ENCODE measurements at regions not wholly inside any gene's neighbourhood (a gene's known extent, or its start where the extent isn't known, plus 50 kb on each side); places are given as distances from the start of the nearest gene placed in this dataset.

DNA sequence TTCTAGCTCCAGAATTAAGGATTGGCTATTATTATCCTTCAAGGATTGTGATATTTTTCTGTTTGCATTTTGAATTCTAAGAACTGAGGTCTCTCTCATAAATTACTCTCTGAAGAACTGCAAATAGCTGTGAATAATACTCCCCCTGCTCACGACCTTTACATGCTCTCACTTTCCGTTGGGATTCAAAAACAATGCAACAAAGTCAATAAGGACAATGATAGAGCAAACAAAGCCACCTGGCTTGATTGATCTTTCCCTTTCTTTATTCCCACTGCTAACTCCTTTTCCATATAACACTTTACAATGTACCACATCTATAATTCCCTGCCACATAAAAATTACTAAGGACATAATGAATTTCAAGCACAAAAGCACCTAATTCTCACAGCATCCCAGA lies 523.0 kb upstream of the CA10 start:
- Histone ChIP-seq H2BK5ac (ENCODE audit: low read length) (no peak overlapping the region), H2BK15ac (ENCODE audit: low read length) (no peak overlapping the region), H3K79me1 (ENCODE audit: low read depth, low read length) (no peaks in the 10 kb centered on the region), H3K23ac (ENCODE audit: low read depth, low read length, poor library complexity) (no peak overlapping the region), H3K9me3 (replicated peaks in 1 of 2; ENCODE audit: control insufficient read depth in 2 of 2, insufficient read depth in 1 of 2, low read depth in 1 of 2, low read length in 2 of 2) (peaks cover 0 to 2% of the 10 kb centered on the region in 2 donors), H3K4me1 (ENCODE audit: control insufficient read depth in 2 of 2, insufficient read depth in 1 of 2, low read depth in 1 of 2, low read length in 2 of 2) (no peaks in the 10 kb centered on the region), H3K14ac (ENCODE audit: low read length) (no peak overlapping the region), H3K9ac (ENCODE audit: low read depth, low read length, poor library complexity) (no peak overlapping the region), H2BK120ac (ENCODE audit: low read depth, low read length) (no peak overlapping the region), H2BK12ac (ENCODE audit: low read length) (no peak overlapping the region), H3K18ac (ENCODE audit: low read length) (no peak overlapping the region), H3K4ac (ENCODE audit: low read length) (no peak overlapping the region), H2AK5ac (ENCODE audit: low read depth, low read length) (no peak overlapping the region), H2AFZ (ENCODE audit: low read length) (no peak overlapping the region), H4K91ac (ENCODE audit: low read depth, low read length, poor library complexity) (no peak overlapping the region), H4K8ac (ENCODE audit: low read depth, low read length) (no peak overlapping the region), H3K4me3 (ENCODE audit: low read length in 2 of 2) (no peak overlapping the region), H3K27ac (replicated peaks; ENCODE audit: low read length) (no peak overlapping the region), H3K4me2 (ENCODE audit: insufficient read depth, low read length, poor library complexity, severe bottlenecking) (no peak overlapping the region), H3K27me3 (ENCODE audit: control insufficient read depth in 3 of 3, insufficient read depth in 3 of 3, low read depth in 1 of 3, low read length in 3 of 3) (no peaks in the 10 kb centered on the region), H3K36me3 (replicated peaks in 1 of 2; ENCODE audit: control insufficient read depth in 2 of 2, insufficient read depth in 2 of 2, low read length in 2 of 2) (no peaks in the 10 kb centered on the region)
- no peak for DNase-seq (ENCODE audit: low spot score)
- WGBS, 2 donors (ENCODE audit: extremely low coverage in 2 of 2, insufficient read length in 2 of 2, insufficient replicate concordance in 1 of 2) = no CpG with 5 or more reads among the region's 2 CpGs

DNA sequence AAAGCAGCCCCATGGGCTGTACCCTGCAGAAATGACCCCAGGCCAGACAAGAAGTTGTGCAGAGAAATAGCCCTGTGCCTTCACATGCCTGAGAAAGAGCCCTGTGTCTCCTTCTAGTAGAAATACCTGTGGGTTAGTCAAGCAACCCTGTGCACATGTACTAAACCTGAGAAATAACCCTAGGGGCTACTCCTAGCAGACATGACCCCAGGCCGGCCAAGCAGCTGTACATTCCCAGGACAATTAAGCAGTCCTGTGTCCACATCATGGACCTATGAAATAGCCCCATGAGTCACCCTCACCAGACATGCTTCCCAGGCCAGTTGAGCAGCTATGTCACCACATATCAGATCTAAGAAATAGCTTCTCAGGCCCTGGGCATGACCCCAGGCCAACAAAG lies 519.7 kb upstream of the CA10 start:
- Histone ChIP-seq H3K36me3 (replicated peaks in 1 of 2; ENCODE audit: control insufficient read depth in 2 of 2, insufficient read depth in 2 of 2, low read length in 2 of 2) (no peaks in the 10 kb centered on the region), H3K4me2 (ENCODE audit: insufficient read depth, low read length, poor library complexity, severe bottlenecking) (no peak overlapping the region), H2AFZ (ENCODE audit: low read length) (no peak overlapping the region), H3K18ac (ENCODE audit: low read length) (no peak overlapping the region), H3K4me1 (ENCODE audit: control insufficient read depth in 2 of 2, insufficient read depth in 1 of 2, low read depth in 1 of 2, low read length in 2 of 2) (no peaks in the 10 kb centered on the region), H2AK5ac (ENCODE audit: low read depth, low read length) (no peak overlapping the region), H3K27me3 (ENCODE audit: control insufficient read depth in 3 of 3, insufficient read depth in 3 of 3, low read depth in 1 of 3, low read length in 3 of 3) (no peaks in the 10 kb centered on the region), H4K8ac (ENCODE audit: low read depth, low read length) (no peak overlapping the region), H4K91ac (ENCODE audit: low read depth, low read length, poor library complexity) (no peak overlapping the region), H3K9ac (ENCODE audit: low read depth, low read length, poor library complexity) (no peak overlapping the region), H3K9me3 (replicated peaks in 1 of 2; ENCODE audit: control insufficient read depth in 2 of 2, insufficient read depth in 1 of 2, low read depth in 1 of 2, low read length in 2 of 2) (peaks cover 0 to 2% of the 10 kb centered on the region in 2 donors), H3K4ac (ENCODE audit: low read length) (no peak overlapping the region), H3K27ac (replicated peaks; ENCODE audit: low read length) (no peak overlapping the region), H3K4me3 (ENCODE audit: low read length in 2 of 2) (no peak overlapping the region), H3K79me1 (ENCODE audit: low read depth, low read length) (no peaks in the 10 kb centered on the region), H2BK12ac (ENCODE audit: low read length) (no peak overlapping the region), H2BK5ac (ENCODE audit: low read length) (no peak overlapping the region), H3K23ac (ENCODE audit: low read depth, low read length, poor library complexity) (no peak overlapping the region), H2BK120ac (ENCODE audit: low read depth, low read length) (no peak overlapping the region), H3K14ac (ENCODE audit: low read length) (no peak overlapping the region), H2BK15ac (ENCODE audit: low read length) (no peak overlapping the region)
- WGBS, 2 donors (ENCODE audit: extremely low coverage in 2 of 2, insufficient read length in 2 of 2, insufficient replicate concordance in 1 of 2) = no CpG with 5 or more reads among the region's 1 CpG
- DNase-seq (ENCODE audit: low spot score) = no peak

- H2AFZ ChIP-seq (ENCODE audit: low read length) = no peak overlapping the region
- H3K9me3 ChIP-seq (replicated peaks in 1 of 2; ENCODE audit: control insufficient read depth in 2 of 2, insufficient read depth in 1 of 2, low read depth in 1 of 2, low read length in 2 of 2) = peaks cover 0 to 2% of the 10 kb centered on the region in 2 donors
- no peak overlapping the region for H3K4me3 ChIP-seq (ENCODE audit: low read length in 2 of 2)
- no peak overlapping the region for H2BK120ac ChIP-seq (ENCODE audit: low read depth, low read length)
- DNase-seq (ENCODE audit: low spot score) = no peak
- H4K8ac ChIP-seq (ENCODE audit: low read depth, low read length) = no peak overlapping the region
- no peak overlapping the region for H2BK12ac ChIP-seq (ENCODE audit: low read length)
- no peak overlapping the region for H3K18ac ChIP-seq (ENCODE audit: low read length)
- no peak overlapping the region for H3K23ac ChIP-seq (ENCODE audit: low read depth, low read length, poor library complexity)
- no peak overlapping the region for H3K4ac ChIP-seq (ENCODE audit: low read length)
- H2BK5ac ChIP-seq (ENCODE audit: low read length) = no peak overlapping the region
- H3K79me1 ChIP-seq (ENCODE audit: low read depth, low read length) = no peaks in the 10 kb centered on the region
- H3K4me2 ChIP-seq (ENCODE audit: insufficient read depth, low read length, poor library complexity, severe bottlenecking) = no peak overlapping the region
- no CpG with 5 or more reads among the region's 4 CpGs for WGBS, 2 donors (ENCODE audit: extremely low coverage in 2 of 2, insufficient read length in 2 of 2, insufficient replicate concordance in 1 of 2)
- no peaks in the 10 kb centered on the region for H3K27me3 ChIP-seq (ENCODE audit: control insufficient read depth in 3 of 3, insufficient read depth in 3 of 3, low read depth in 1 of 3, low read length in 3 of 3)
- no peak overlapping the region for H2BK15ac ChIP-seq (ENCODE audit: low read length)
- no peak overlapping the region for H4K91ac ChIP-seq (ENCODE audit: low read depth, low read length, poor library complexity)
- no peak overlapping the region for H3K27ac ChIP-seq (replicated peaks; ENCODE audit: low read length)
- H3K14ac ChIP-seq (ENCODE audit: low read length) = no peak overlapping the region
- H3K9ac ChIP-seq (ENCODE audit: low read depth, low read length, poor library complexity) = no peak overlapping the region
- H2AK5ac ChIP-seq (ENCODE audit: low read depth, low read length) = no peak overlapping the region
- H3K4me1 ChIP-seq (ENCODE audit: control insufficient read depth in 2 of 2, insufficient read depth in 1 of 2, low read depth in 1 of 2, low read length in 2 of 2) = no peaks in the 10 kb centered on the region
- no peaks in the 10 kb centered on the region for H3K36me3 ChIP-seq (replicated peaks in 1 of 2; ENCODE audit: control insufficient read depth in 2 of 2, insufficient read depth in 2 of 2, low read length in 2 of 2)
Observed at GRCh38 chr17:52674686-52675085, 516.2 kb upstream of the CA10 start.

DNA sequence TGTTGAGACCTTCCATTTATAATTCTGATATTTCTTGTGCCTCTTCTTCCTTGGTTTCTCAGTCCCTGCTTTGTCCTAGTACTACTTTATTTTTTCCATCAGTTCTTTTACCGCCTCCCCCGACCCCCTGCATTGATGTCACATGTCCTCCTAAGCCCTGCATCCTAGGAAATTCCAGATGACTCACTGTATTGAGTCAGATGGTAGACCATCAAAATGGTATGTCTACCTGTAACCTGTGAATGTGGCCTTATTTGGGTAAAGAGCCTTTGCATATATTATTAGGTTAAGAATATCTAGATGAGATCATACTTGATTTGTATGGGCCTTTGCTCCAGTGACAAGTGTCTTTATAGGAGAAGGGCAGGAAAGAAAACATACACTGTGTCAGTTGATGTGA lies 515.3 kb upstream of the CA10 start:
- no peak overlapping the region for H3K23ac ChIP-seq (ENCODE audit: low read depth, low read length, poor library complexity)
- no CpG with 5 or more reads among the region's 2 CpGs for WGBS, 2 donors (ENCODE audit: extremely low coverage in 2 of 2, insufficient read length in 2 of 2, insufficient replicate concordance in 1 of 2)

More for the DNA sequence above, 515.3 kb upstream of the CA10 start:
- Histone ChIP-seq H3K9ac (ENCODE audit: low read depth, low read length, poor library complexity) (no peak overlapping the region), H3K27ac (replicated peaks; ENCODE audit: low read length) (no peak overlapping the region), H3K18ac (ENCODE audit: low read length) (no peak overlapping the region), H2BK12ac (ENCODE audit: low read length) (no peak overlapping the region), H3K14ac (ENCODE audit: low read length) (no peak overlapping the region), H3K4me2 (ENCODE audit: insufficient read depth, low read length, poor library complexity, severe bottlenecking) (no peak overlapping the region), H3K79me1 (ENCODE audit: low read depth, low read length) (no peaks in the 10 kb centered on the region), H2BK5ac (ENCODE audit: low read length) (no peak overlapping the region), H4K8ac (ENCODE audit: low read depth, low read length) (no peak overlapping the region), H3K4me3 (ENCODE audit: low read length in 2 of 2) (no peak overlapping the region), H3K9me3 (replicated peaks in 1 of 2; ENCODE audit: control insufficient read depth in 2 of 2, insufficient read depth in 1 of 2, low read depth in 1 of 2, low read length in 2 of 2) (peaks cover 0 to 2% of the 10 kb centered on the region in 2 donors), H2AK5ac (ENCODE audit: low read depth, low read length) (no peak overlapping the region), H4K91ac (ENCODE audit: low read depth, low read length, poor library complexity) (no peak overlapping the region), H2BK15ac (ENCODE audit: low read length) (no peak overlapping the region), H2AFZ (ENCODE audit: low read length) (no peak overlapping the region), H3K4me1 (ENCODE audit: control insufficient read depth in 2 of 2, insufficient read depth in 1 of 2, low read depth in 1 of 2, low read length in 2 of 2) (no peaks in the 10 kb centered on the region), H3K27me3 (ENCODE audit: control insufficient read depth in 3 of 3, insufficient read depth in 3 of 3, low read depth in 1 of 3, low read length in 3 of 3) (no peaks in the 10 kb centered on the region), H2BK120ac (ENCODE audit: low read depth, low read length) (no peak overlapping the region), H3K4ac (ENCODE audit: low read length) (no peak overlapping the region), H3K36me3 (replicated peaks in 1 of 2; ENCODE audit: control insufficient read depth in 2 of 2, insufficient read depth in 2 of 2, low read length in 2 of 2) (no peaks in the 10 kb centered on the region)
- no peak for DNase-seq (ENCODE audit: low spot score)
